HepG2 (cell line): ENCODE measurements at regions not wholly inside any gene's neighbourhood (a gene's known extent, or its start where the extent isn't known, plus 50 kb on each side); places are given as distances from the start of the nearest gene placed in this dataset.
"Not testable (repeated sequence)": the region's sequence is repeated elsewhere in the genome, so short reads cannot be mapped to it uniquely, and the experiment has no call there.

Source experiments
- JUND ChIP-seq: sonication (generic); formaldehyde crosslinking; IDR thresholded peaks from 2 replicates; pipeline ENCODE4 v1.8.0; 2022; ENCODE audit warnings: mild to moderate bottlenecking, missing genetic modification reagents
- MAFF ChIP-seq: IDR thresholded peaks from 2 replicates; pipeline ENCODE4 v1.6.1; 2011; ENCODE audit warnings: low read depth, low read length, improper control_type of control experiment
- PITX1 ChIP-seq: sonication (generic); formaldehyde crosslinking; IDR thresholded peaks from 2 replicates; pipeline ENCODE4 v1.5.1; 2020; ENCODE audit warnings: mild to moderate bottlenecking, missing genetic modification reagents
- SMAD3 ChIP-seq: sonication (generic); formaldehyde crosslinking; IDR thresholded peaks from 2 replicates; pipeline ENCODE4 v1.4.0; 2020; ENCODE audit warnings: missing genetic modification reagents
- ZBTB49 ChIP-seq: sonication (generic); formaldehyde crosslinking; IDR thresholded peaks from 2 replicates; pipeline ENCODE4 v1.4.0; 2020; ENCODE audit warnings: missing genetic modification reagents, borderline replicate concordance
- ZMAT5 ChIP-seq: sonication (generic); formaldehyde crosslinking; IDR thresholded peaks from 2 replicates; pipeline ENCODE4 v1.5.0; 2020; ENCODE audit warnings: mild to moderate bottlenecking, low read depth, missing genetic modification reagents, borderline replicate concordance
- TF ChIP-seq, protein P1 (sequence below): sonication (generic); formaldehyde crosslinking; IDR thresholded peaks from 2 replicates; pipeline ENCODE4 v1.5.0; 2020; ENCODE audit warnings: missing genetic modification reagents

GRCh38 chr14:71167325-71167950 is 260.2 kb downstream of the PCNX1 start:
- not testable (repeated sequence) for TF ChIP-seq ZBTB49 (CRISPR knock-in tag); MAFF; PITX1 (CRISPR knock-in tag); JUND (CRISPR knock-in tag); ZMAT5 (CRISPR knock-in tag); SMAD3 (CRISPR knock-in tag)
- TF ChIP-seq, protein P1, sequence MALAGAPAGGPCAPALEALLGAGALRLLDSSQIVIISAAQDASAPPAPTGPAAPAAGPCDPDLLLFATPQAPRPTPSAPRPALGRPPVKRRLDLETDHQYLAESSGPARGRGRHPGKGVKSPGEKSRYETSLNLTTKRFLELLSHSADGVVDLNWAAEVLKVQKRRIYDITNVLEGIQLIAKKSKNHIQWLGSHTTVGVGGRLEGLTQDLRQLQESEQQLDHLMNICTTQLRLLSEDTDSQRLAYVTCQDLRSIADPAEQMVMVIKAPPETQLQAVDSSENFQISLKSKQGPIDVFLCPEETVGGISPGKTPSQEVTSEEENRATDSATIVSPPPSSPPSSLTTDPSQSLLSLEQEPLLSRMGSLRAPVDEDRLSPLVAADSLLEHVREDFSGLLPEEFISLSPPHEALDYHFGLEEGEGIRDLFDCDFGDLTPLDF (CRISPR knock-in tag) = not testable (repeated sequence)
